Kidney epithelial cell (primary cell): ENCODE measurements at regions not wholly inside any gene's neighbourhood (a gene's known extent, or its start where the extent isn't known, plus 50 kb on each side); places are given as distances from the start of the nearest gene placed in this dataset.

Experiments used
- DNase-seq: peaks from one replicate; pipeline ENCODE4 v3.0.0-alpha.2; 2010; ENCODE audit warnings: low read depth
- H3K27me3 ChIP-seq: 2 replicates; pipeline ENCODE4 v1.6.0; 2011; ENCODE audit warnings: low read length; ENCODE audit not compliant: control insufficient read depth, insufficient read depth
- H3K36me3 ChIP-seq: 2 replicates; pipeline ENCODE4 v1.5.1; 2011; ENCODE audit warnings: low read length; ENCODE audit not compliant: control insufficient read depth, insufficient read depth
- H3K4me3 ChIP-seq: 2 replicates; pipeline ENCODE4 v1.5.1; 2011; ENCODE audit warnings: low read depth, mild to moderate bottlenecking, control low read depth, low read length
- TF ChIP-seq, protein P1 (sequence below): IDR thresholded peaks from 2 replicates; pipeline ENCODE4 v1.5.1; 2011; ENCODE audit warnings: mild to moderate bottlenecking, moderate library complexity, low read length, control low read depth, inconsistent platforms; ENCODE audit not compliant: insufficient read depth, poor library complexity, severe bottlenecking

DNA sequence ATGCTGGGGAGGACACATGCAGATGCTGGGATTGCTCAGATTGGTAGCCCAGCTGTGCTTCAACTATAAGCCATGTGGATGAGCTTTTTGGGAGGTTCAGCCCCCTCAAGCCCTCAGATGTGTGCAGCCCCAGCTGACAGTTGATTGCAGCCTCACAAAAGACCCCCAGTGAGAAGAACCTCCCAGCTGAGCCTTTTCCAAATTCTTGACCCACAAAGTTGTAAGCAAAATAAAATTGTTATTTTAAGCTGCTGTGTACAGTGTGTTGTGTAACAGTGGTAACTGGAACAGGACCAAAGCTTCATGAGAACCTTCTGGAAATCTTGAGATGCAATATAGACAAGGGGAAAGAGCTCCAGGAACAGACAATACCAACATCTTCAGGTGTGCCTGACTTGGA lies 156.8 kb upstream of the IRX3 start:
- TF ChIP-seq, protein P1, sequence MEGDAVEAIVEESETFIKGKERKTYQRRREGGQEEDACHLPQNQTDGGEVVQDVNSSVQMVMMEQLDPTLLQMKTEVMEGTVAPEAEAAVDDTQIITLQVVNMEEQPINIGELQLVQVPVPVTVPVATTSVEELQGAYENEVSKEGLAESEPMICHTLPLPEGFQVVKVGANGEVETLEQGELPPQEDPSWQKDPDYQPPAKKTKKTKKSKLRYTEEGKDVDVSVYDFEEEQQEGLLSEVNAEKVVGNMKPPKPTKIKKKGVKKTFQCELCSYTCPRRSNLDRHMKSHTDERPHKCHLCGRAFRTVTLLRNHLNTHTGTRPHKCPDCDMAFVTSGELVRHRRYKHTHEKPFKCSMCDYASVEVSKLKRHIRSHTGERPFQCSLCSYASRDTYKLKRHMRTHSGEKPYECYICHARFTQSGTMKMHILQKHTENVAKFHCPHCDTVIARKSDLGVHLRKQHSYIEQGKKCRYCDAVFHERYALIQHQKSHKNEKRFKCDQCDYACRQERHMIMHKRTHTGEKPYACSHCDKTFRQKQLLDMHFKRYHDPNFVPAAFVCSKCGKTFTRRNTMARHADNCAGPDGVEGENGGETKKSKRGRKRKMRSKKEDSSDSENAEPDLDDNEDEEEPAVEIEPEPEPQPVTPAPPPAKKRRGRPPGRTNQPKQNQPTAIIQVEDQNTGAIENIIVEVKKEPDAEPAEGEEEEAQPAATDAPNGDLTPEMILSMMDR = no peak
- no peak for DNase-seq
- Histone ChIP-seq H3K36me3 (no peaks in the 10 kb centered on the region), H3K27me3 (no peaks in the 10 kb centered on the region), H3K4me3 (no peak overlapping the region)

DNA sequence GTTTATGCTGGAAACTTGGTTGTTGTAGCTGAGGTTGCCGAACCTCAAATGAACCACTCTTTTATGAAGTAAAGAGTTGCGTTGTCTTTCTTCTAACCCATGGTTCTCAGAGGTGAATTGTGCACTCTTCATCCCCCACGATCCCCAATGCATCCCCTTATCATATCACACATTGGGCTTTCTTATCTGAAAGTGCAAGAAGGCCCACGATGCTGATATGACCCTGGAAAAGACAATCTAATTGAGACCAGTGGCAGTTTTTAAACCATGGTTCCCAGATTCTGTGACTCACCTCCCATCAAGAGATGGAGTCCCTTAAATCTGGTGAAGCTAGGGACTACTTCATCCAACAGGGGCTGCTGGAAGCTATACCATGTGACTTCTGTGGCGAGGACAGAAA lies 156.3 kb upstream of the IRX3 start:
- TF ChIP-seq, protein P1 = no peak
- Histone ChIP-seq H3K27me3 (no peaks in the 10 kb centered on the region), H3K36me3 (no peaks in the 10 kb centered on the region), H3K4me3 (no peak overlapping the region)
- no peak for DNase-seq

DNA sequence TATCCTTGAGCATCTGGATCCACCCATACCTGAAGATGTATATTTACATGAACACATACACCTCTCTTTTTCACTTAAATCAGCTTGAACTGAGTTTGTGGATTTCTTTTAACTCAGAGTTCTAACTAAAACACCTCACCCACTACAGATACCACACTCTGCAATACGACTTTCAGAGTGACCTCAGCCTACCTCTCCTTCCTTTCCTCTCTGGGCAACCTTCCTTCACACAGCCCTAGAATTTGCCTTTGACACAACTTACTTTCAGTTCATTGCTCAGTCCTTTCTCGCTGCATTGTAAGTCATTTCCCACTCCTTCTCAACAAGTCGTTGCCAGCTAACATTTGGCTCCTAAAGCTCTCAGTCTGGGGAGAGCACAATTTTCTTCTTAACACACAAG lies 151.9 kb upstream of the IRX3 start:
- TF ChIP-seq, protein P1 = no peak
- peaks cover 3% of the 10 kb centered on the region for H3K27me3 ChIP-seq

DNA sequence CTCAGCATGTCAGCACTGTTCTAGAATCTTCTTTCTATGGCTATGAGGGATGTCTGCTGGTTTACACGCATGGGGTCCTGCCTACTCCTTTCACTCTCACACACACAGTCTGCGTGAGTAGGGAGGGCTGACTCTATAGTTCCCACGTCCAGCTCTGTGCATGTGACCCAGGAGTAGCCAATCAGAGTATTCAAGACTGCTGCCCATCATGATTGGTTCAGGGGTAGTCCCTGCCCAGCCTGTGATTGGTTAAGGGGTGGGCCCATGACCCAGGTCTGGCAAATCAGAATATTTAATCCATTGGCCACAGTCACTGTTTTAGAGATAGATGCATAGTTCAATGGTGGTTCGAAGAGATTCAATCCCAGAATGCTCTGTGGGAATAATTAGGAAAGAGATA lies 151.3 kb upstream of the IRX3 start:
- DNase-seq = no peak
- Histone ChIP-seq H3K27me3 (peaks cover 3% of the 10 kb centered on the region), H3K36me3 (no peaks in the 10 kb centered on the region), H3K4me3 (no peak overlapping the region)
- TF ChIP-seq, protein P1 = no peak

More for the DNA sequence above, 151.9 kb upstream of the IRX3 start:
- Histone ChIP-seq H3K4me3 (no peak overlapping the region), H3K36me3 (no peaks in the 10 kb centered on the region)
- no peak for DNase-seq

DNA sequence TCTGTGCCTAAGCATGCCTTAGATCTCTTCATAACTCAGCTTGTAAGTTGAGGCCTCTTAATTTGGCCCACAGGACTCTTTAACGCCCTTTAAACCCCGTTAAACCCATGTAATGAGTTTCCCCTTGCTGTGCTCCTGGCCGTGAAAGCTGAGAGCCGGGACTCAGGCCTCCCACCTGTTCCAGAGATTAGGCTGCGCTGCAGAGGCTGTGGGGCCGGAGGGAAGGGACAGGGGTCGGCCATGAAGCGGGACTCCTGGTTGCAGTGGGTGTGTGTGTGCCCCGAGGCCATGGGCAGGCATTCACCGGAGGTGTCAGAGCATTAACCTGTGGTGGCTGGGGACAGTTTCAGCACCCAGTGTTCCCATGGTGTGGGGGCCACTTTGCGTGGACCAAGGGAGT lies 150.8 kb upstream of the IRX3 start:
- peaks cover 3% of the 10 kb centered on the region for H3K27me3 ChIP-seq
- H3K4me3 ChIP-seq = no peak overlapping the region
- no peaks in the 10 kb centered on the region for H3K36me3 ChIP-seq
- TF ChIP-seq, protein P1 = no peak
- no peak for DNase-seq

DNA sequence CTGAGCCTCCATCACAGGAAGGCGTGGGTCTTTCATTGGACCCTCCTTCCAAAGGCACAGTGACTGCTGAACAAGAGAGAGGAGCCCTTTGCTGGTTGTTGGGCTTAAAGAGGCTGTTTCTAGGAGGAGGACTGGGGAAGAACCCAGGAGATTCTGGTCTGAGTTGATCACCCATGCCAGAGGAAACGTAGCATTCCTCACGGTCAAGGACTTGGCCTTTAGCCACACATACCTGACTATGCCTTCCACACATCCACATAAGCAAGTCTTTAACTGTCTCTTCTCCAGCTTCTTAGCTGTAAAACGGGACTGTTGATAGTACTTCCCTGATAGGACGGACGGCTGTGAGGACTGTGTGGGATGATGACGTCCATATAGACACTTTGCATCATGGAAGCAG lies 149.8 kb upstream of the IRX3 start:
- no peak for DNase-seq
- H3K4me3 ChIP-seq = no peak overlapping the region
- no peaks in the 10 kb centered on the region for H3K36me3 ChIP-seq
- peaks cover 3% of the 10 kb centered on the region for H3K27me3 ChIP-seq
- TF ChIP-seq, protein P1 = no peak
